OCI-LY7 (cell line): ENCODE measurements at regions not wholly inside any gene's neighbourhood (a gene's known extent, or its start where the extent isn't known, plus 50 kb on each side); places are given as distances from the start of the nearest gene placed in this dataset.

Experiments used
- EZH2phosphoT487 ChIP-seq: fragments of 200-600 bp; sonication (generic); IDR thresholded peaks from 2 replicates; pipeline ENCODE4 v1.6.1; 2018; ENCODE audit warnings: low read depth, borderline replicate concordance, mild to moderate bottlenecking, mixed run types, antibody characterized with exemption, low read length, moderate library complexity, mixed read lengths
- TF ChIP-seq, protein P1 (sequence below): fragments of 200-600 bp; sonication (generic); conservative IDR thresholded peaks from 2 replicates; pipeline ENCODE4 v1.5.1; 2014; ENCODE audit warnings: mild to moderate bottlenecking, antibody characterized with exemption, low read length, moderate library complexity, mixed read lengths

GRCh38 chr7:136685501-136686173 is 182.8 kb upstream of the CHRM2 start:
- TF ChIP-seq, protein P1, sequence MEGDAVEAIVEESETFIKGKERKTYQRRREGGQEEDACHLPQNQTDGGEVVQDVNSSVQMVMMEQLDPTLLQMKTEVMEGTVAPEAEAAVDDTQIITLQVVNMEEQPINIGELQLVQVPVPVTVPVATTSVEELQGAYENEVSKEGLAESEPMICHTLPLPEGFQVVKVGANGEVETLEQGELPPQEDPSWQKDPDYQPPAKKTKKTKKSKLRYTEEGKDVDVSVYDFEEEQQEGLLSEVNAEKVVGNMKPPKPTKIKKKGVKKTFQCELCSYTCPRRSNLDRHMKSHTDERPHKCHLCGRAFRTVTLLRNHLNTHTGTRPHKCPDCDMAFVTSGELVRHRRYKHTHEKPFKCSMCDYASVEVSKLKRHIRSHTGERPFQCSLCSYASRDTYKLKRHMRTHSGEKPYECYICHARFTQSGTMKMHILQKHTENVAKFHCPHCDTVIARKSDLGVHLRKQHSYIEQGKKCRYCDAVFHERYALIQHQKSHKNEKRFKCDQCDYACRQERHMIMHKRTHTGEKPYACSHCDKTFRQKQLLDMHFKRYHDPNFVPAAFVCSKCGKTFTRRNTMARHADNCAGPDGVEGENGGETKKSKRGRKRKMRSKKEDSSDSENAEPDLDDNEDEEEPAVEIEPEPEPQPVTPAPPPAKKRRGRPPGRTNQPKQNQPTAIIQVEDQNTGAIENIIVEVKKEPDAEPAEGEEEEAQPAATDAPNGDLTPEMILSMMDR: no peak
- TF ChIP-seq EZH2phosphoT487: no peak
